T-cell (primary cell): ENCODE measurements at regions not wholly inside any gene's neighbourhood (a gene's known extent, or its start where the extent isn't known, plus 50 kb on each side); places are given as distances from the start of the nearest gene placed in this dataset.

ENCODE experiments used
- ATAC-seq, 4 experiments: fragments of 200-7000 bp in 3 of 4; fragments of 150-1000 bp in 1 of 4; cut with Tn5 transposase; replicated peaks in 1 of 4; 1 replicate in 3 of 4; 2 replicates in 1 of 4; pipeline ENCODE4 v1.10.0; 2021; ENCODE audit warnings: moderate library complexity in 3 of 4, mild to moderate bottlenecking in 2 of 4, moderate number of reproducible peaks in 1 of 4
- CTCF ChIA-PET, 2 donors: fragments of 300-600 bp; sonication (Branson Sonifier 250); formaldehyde crosslinking; loops; one replicate each; lab custom pipeline; 2022; ENCODE audit warnings: antibody characterized with exemption in 2 of 2; lab: Charles Lee
- POLR2A ChIA-PET, 2 donors: fragments of 300-600 bp; sonication (Branson Sonifier 250); formaldehyde crosslinking; loops; one replicate each; lab custom pipeline; 2022; ENCODE audit warnings: antibody characterized with exemption in 2 of 2; lab: Charles Lee
- DNase-seq, 35 experiments: peaks; one replicate each; pipeline versions ENCODE4 v3.0.0 to v3.0.0-alpha.2; 2013 to 2023
- H3K27ac ChIP-seq: one replicate; pipeline ENCODE4 v1.5.1; 2013; ENCODE audit warnings: low read length
- H3K27me3 ChIP-seq, 2 experiments: replicated peaks in 1 of 2; 1 replicate in 1 of 2; 2 replicates in 1 of 2; pipeline versions ENCODE4 v1.6.1 to v1.7.0; 2013; ENCODE audit warnings: low read length in 1 of 2, mixed read lengths in 1 of 2; ENCODE audit not compliant: control insufficient read depth in 2 of 2, insufficient read depth in 2 of 2; ENCODE audit errors: extremely low read depth in 1 of 2
- H3K36me3 ChIP-seq, 2 donors: 1 replicate in 1 of 2; 2 replicates in 1 of 2; pipeline versions ENCODE4 v1.6.1 to v1.7.0; 2013; ENCODE audit warnings: low read length in 1 of 2; ENCODE audit not compliant: control insufficient read depth in 2 of 2, insufficient read depth in 1 of 2; ENCODE audit errors: extremely low read depth in 1 of 2
- H3K4me1 ChIP-seq, 2 experiments: 1 replicate in 1 of 2; 2 replicates in 1 of 2; pipeline versions ENCODE4 v1.6.1 to v1.7.0; 2013; ENCODE audit warnings: low read length in 2 of 2, mixed read lengths in 1 of 2; ENCODE audit not compliant: insufficient read depth in 2 of 2, control insufficient read depth in 1 of 2; ENCODE audit errors: extremely low read depth in 1 of 2
- H3K4me3 ChIP-seq, 2 donors: 1 replicate in 1 of 2; 2 replicates in 1 of 2; pipeline versions ENCODE4 v1.5.1 to v1.7.0; 2013; ENCODE audit warnings: mild to moderate bottlenecking in 2 of 2, low read length in 1 of 2, moderate library complexity in 1 of 2; ENCODE audit not compliant: control insufficient read depth in 1 of 2; ENCODE audit errors: extremely low read depth in 1 of 2
- H3K9me3 ChIP-seq: 2 replicates; pipeline ENCODE4 v1.7.0; 2013
- H3K27ac Mint-ChIP-seq, 2 donors: one replicate each; pipeline ENCODE4 v1.8.0; 2020 to 2021; ENCODE audit warnings: mild to moderate bottlenecking in 2 of 2, mixed read lengths in 2 of 2
- H3K27me3 Mint-ChIP-seq, 2 donors: one replicate each; pipeline ENCODE4 v1.8.0; 2021 to 2022; ENCODE audit warnings: mixed read lengths in 2 of 2
- H3K36me3 Mint-ChIP-seq: one replicate; pipeline ENCODE4 v1.8.0; 2021; ENCODE audit warnings: mixed read lengths
- H3K4me1 Mint-ChIP-seq, 3 donors: one replicate each; pipeline ENCODE4 v1.8.0; 2020 to 2022; ENCODE audit warnings: mixed read lengths in 3 of 3, mild to moderate bottlenecking in 1 of 3
- H3K4me3 Mint-ChIP-seq, 3 donors: one replicate each; pipeline ENCODE4 v1.8.0; 2020 to 2022; ENCODE audit warnings: mild to moderate bottlenecking in 3 of 3, mixed read lengths in 3 of 3, moderate library complexity in 3 of 3
- H3K9me3 Mint-ChIP-seq, 3 donors: one replicate each; pipeline ENCODE4 v1.8.0; 2020 to 2022; ENCODE audit warnings: mixed read lengths in 3 of 3
- WGBS: methylation state at CpG from one replicate; pipeline ENCODE4 v1.1.5; 2013; ENCODE audit warnings: missing lambda C conversion rate; ENCODE audit not compliant: insufficient coverage; 5-methylcytosine and 5-hydroxymethylcytosine counted together

DNA sequence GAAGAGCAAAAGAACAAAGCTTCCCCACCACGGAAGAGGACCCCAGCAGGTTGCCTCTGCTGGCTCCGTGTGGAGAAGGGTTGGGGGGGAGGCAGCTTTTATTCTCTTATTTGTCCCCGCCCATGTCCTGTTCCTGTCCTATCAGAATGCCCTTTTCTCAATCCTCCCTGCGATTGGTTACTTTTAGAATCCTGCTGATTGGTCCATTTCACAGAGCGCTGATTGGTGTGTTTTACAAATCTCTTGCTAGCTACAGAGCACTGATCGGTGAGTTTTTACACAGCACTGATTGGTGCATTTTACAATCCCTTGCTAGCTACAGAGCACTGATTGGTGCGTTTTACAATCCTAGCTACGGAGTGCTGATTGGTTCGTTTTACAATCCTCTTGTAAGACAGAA is 100.6 kb upstream of the KLF13 start:
- Histone ChIP-seq H3K27me3 (peaks cover 0 to 10% of the 10 kb centered on the region in 2 experiments), H3K4me3 (no peak overlapping the region), H3K4me1 (peaks cover 6 to 27% of the 10 kb centered on the region in 2 experiments), H3K9me3 (no peaks in the 10 kb centered on the region), H3K27ac (no peak overlapping the region), H3K36me3 (no peaks in the 10 kb centered on the region)
- WGBS, result 100% methylated on average over 2 of the region's 9 CpGs
- H3K36me3 Mint-ChIP-seq, result no peaks in the 10 kb centered on the region
- ATAC-seq (no peak), DNase-seq (no peak)
- H3K9me3 Mint-ChIP-seq, result no peaks in the 10 kb centered on the region
- ChIA-PET POLR2A (no interaction called here), CTCF (interaction anchor here in 1 of 2 donors (0.5 kb wide), 1 partner anchor 27 kb away, joined by 3 read pairs; no protein-coding TSS in a partner anchor)
- no peak overlapping the region for H3K27ac Mint-ChIP-seq
- peaks cover 20 to 38% (median 26%) of the 10 kb centered on the region in 3 donors for H3K4me1 Mint-ChIP-seq
- H3K4me3 Mint-ChIP-seq, result no peak overlapping the region
- no peaks in the 10 kb centered on the region for H3K27me3 Mint-ChIP-seq

GRCh38 chr15:31227235-31227634 is 99.4 kb upstream of the KLF13 start:
- ChIA-PET CTCF (no interaction called here), POLR2A (no interaction called here)
- Histone ChIP-seq H3K4me1 (peaks cover 6 to 24% of the 10 kb centered on the region in 2 experiments), H3K27me3 (peaks cover 0 to 10% of the 10 kb centered on the region in 2 experiments), H3K36me3 (no peaks in the 10 kb centered on the region), H3K4me3 (no peak overlapping the region), H3K27ac (no peak overlapping the region), H3K9me3 (no peaks in the 10 kb centered on the region)
- no peak for ATAC-seq
- H3K4me3 Mint-ChIP-seq, result no peak overlapping the region
- no CpG with 5 or more reads among the region's 2 CpGs for WGBS
- no peaks in the 10 kb centered on the region for H3K36me3 Mint-ChIP-seq
- DNase-seq, result no peak
- H3K4me1 Mint-ChIP-seq, result peaks cover 18 to 34% (median 24%) of the 10 kb centered on the region in 3 donors
- no peak overlapping the region for H3K27ac Mint-ChIP-seq
- no peaks in the 10 kb centered on the region for H3K9me3 Mint-ChIP-seq
- H3K27me3 Mint-ChIP-seq, result no peaks in the 10 kb centered on the region

- ChIA-PET CTCF (interaction anchor here in 1 of 2 donors (0.7 kb wide), 2 partner anchors 10 to 291 kb away, joined by 5 to 11 read pairs; no protein-coding TSS in a partner anchor), POLR2A (no interaction called here)
- WGBS, result 83% methylated on average over 2 of the region's 7 CpGs
Measured at GRCh38 chr15:31228011-31228484, 98.6 kb upstream of the KLF13 start.

GRCh38 chr15:31228980-31229826 is 97.4 kb upstream of the KLF13 start:
- peaks cover 0 to 10% of the 10 kb centered on the region in 2 experiments for H3K27me3 ChIP-seq
- H3K36me3 ChIP-seq, result no peaks in the 10 kb centered on the region
- ATAC-seq, result no peak
- peaks cover 0 to 6% of the 10 kb centered on the region in 2 experiments for H3K4me1 ChIP-seq
- H3K4me3 Mint-ChIP-seq, result no peak overlapping the region
- ChIA-PET CTCF (interaction anchor here in 1 of 2 donors (0.6 kb wide), 2 partner anchors 223 to 251 kb away, joined by 5 read pairs; no protein-coding TSS in a partner anchor), POLR2A (interaction anchor here in 1 of 2 donors (0.8 kb wide), 1 partner anchor 24 kb away, joined by 5 read pairs; no protein-coding TSS in a partner anchor)
- H3K4me1 Mint-ChIP-seq, result peaks cover 7 to 24% (median 11%) of the 10 kb centered on the region in 3 donors
- no peak for DNase-seq
- H3K27me3 Mint-ChIP-seq, result no peaks in the 10 kb centered on the region
- no peak overlapping the region for H3K27ac Mint-ChIP-seq
- H3K9me3 ChIP-seq, result no peaks in the 10 kb centered on the region
- H3K27ac ChIP-seq, result no peak overlapping the region
- H3K4me3 ChIP-seq, result no peak overlapping the region
- H3K36me3 Mint-ChIP-seq, result no peaks in the 10 kb centered on the region
- no peaks in the 10 kb centered on the region for H3K9me3 Mint-ChIP-seq
- WGBS, result 69% methylated on average over 3 of the region's 8 CpGs

More at GRCh38 chr15:31228011-31228484, 98.6 kb upstream of the KLF13 start:
- Histone ChIP-seq H3K27me3 (peaks cover 0 to 10% of the 10 kb centered on the region in 2 experiments), H3K9me3 (no peaks in the 10 kb centered on the region), H3K4me3 (no peak overlapping the region), H3K36me3 (no peaks in the 10 kb centered on the region), H3K4me1 (peaks cover 0 to 17% of the 10 kb centered on the region in 2 experiments), H3K27ac (no peak overlapping the region)
- peak overlapping the region in 1 of 2 donors; percentile 28 for H3K27ac Mint-ChIP-seq
- no peak for ATAC-seq
- H3K4me1 Mint-ChIP-seq, result peaks cover 10 to 29% (median 16%) of the 10 kb centered on the region in 3 donors
- DNase-seq, result no peak
- H3K36me3 Mint-ChIP-seq, result no peaks in the 10 kb centered on the region
- no peaks in the 10 kb centered on the region for H3K27me3 Mint-ChIP-seq
- no peaks in the 10 kb centered on the region for H3K9me3 Mint-ChIP-seq
- H3K4me3 Mint-ChIP-seq, result no peak overlapping the region

- H3K9me3 ChIP-seq, result no peaks in the 10 kb centered on the region
- ChIA-PET CTCF (no interaction called here), POLR2A (interaction anchor here (0.5 to 0.8 kb wide), 2 partner anchors 23 to 114 kb away, joined by 5 read pairs; no protein-coding TSS in a partner anchor)
- DNase-seq, result peak in 1 of 35 experiments; percentile 20
- H3K27ac ChIP-seq, result no peak overlapping the region
- peaks cover 0 to 10% of the 10 kb centered on the region in 2 experiments for H3K27me3 ChIP-seq
- H3K27me3 Mint-ChIP-seq, result no peaks in the 10 kb centered on the region
- 85% methylated on average over 5 of the region's 6 CpGs for WGBS
- peak in 1 of 4 experiments; percentile 20 for ATAC-seq
- no peak overlapping the region for H3K27ac Mint-ChIP-seq
- no peak overlapping the region for H3K4me3 Mint-ChIP-seq
- no peaks in the 10 kb centered on the region for H3K9me3 Mint-ChIP-seq
- H3K36me3 ChIP-seq, result no peaks in the 10 kb centered on the region
- H3K4me1 ChIP-seq, result peaks cover 0 to 6% of the 10 kb centered on the region in 2 experiments
- no peaks in the 10 kb centered on the region for H3K36me3 Mint-ChIP-seq
- H3K4me1 Mint-ChIP-seq, result peaks cover 0 to 22% (median 7%) of the 10 kb centered on the region in 3 donors
- H3K4me3 ChIP-seq, result no peak overlapping the region
Measured at GRCh38 chr15:31230630-31231485, 95.8 kb upstream of the KLF13 start.

GRCh38 chr15:31234815-31235214 is 91.8 kb upstream of the KLF13 start:
- Mint-ChIP-seq H3K36me3 (no peaks in the 10 kb centered on the region), H3K9me3 (no peaks in the 10 kb centered on the region), H3K4me1 (peaks cover 14 to 32% (median 23%) of the 10 kb centered on the region in 3 donors), H3K27me3 (no peaks in the 10 kb centered on the region), H3K27ac (peak overlapping the region in 1 of 2 donors; percentile 52), H3K4me3 (no peak overlapping the region)
- ATAC-seq (no peak), DNase-seq (no peak)
- H3K27ac ChIP-seq, result no peak overlapping the region
- H3K27me3 ChIP-seq, result peaks cover 0 to 3% of the 10 kb centered on the region in 2 experiments
- ChIA-PET POLR2A (no interaction called here), CTCF (no interaction called here)
- peaks cover 4 to 9% of the 10 kb centered on the region in 2 experiments for H3K4me1 ChIP-seq
- H3K4me3 ChIP-seq, result no peak overlapping the region
- 73% methylated on average over 4 of the region's 5 CpGs for WGBS
- H3K36me3 ChIP-seq, result no peaks in the 10 kb centered on the region
- no peaks in the 10 kb centered on the region for H3K9me3 ChIP-seq
